Stimulated activated CD4-positive, alpha-beta T cell treated with anti-CD3 and anti-CD28 coated beads, Interleukin-15, amount 100 ng/mL, for 1 hour (primary cell): ENCODE measurements at regions not wholly inside any gene's neighbourhood (a gene's known extent, or its start where the extent isn't known, plus 50 kb on each side); places are given as distances from the start of the nearest gene placed in this dataset.

Experiments
- DNase-seq, 2 donors: peaks; one replicate each; pipeline ENCODE4 v3.0.0-alpha.2; 2020; ENCODE audit warnings: low read depth in 1 of 2, low spot score in 1 of 2

GRCh38 chr12:132395192-132395907 lies 66.0 kb upstream of the GALNT9 start:
- no peak for DNase-seq

GRCh38 chr12:132393991-132394949 lies 64.9 kb upstream of the GALNT9 start:
- DNase-seq: no peak

GRCh38 chr12:132393245-132393795 lies 63.9 kb upstream of the GALNT9 start:
- no peak for DNase-seq

- DNase-seq: no peak
Measured at GRCh38 chr12:132392389-132393244, 63.2 kb upstream of the GALNT9 start.

GRCh38 chr12:132391326-132392041 lies 62.1 kb upstream of the GALNT9 start:
- DNase-seq: no peak

GRCh38 chr12:132390287-132391076 lies 61.1 kb upstream of the GALNT9 start:
- no peak for DNase-seq

GRCh38 chr12:132389526-132390286 lies 60.3 kb upstream of the GALNT9 start:
- no peak for DNase-seq

GRCh38 chr12:132389026-132389425 lies 59.6 kb upstream of the GALNT9 start:
- DNase-seq: no peak

- no peak for DNase-seq
Measured at GRCh38 chr12:132388379-132389015, 59.1 kb upstream of the GALNT9 start.

GRCh38 chr12:132386926-132387497 lies 57.6 kb upstream of the GALNT9 start:
- DNase-seq: no peak

GRCh38 chr12:132385923-132386751 lies 56.7 kb upstream of the GALNT9 start:
- no peak for DNase-seq

GRCh38 chr12:132384916-132385774 lies 55.8 kb upstream of the GALNT9 start:
- DNase-seq: no peak

GRCh38 chr12:132380641-132381040 lies 51.3 kb upstream of the GALNT9 start:
- no peak for DNase-seq

- no peak for DNase-seq
Measured at GRCh38 chr12:132379996-132380395, 50.6 kb upstream of the GALNT9 start.

- no peak for DNase-seq
Measured at GRCh38 chr12:132379576-132379975, 50.2 kb upstream of the GALNT9 start.
